H9 (cell line): ENCODE measurements at regions not wholly inside any gene's neighbourhood (a gene's known extent, or its start where the extent isn't known, plus 50 kb on each side); places are given as distances from the start of the nearest gene placed in this dataset.

Experiments
- DNase-seq: peaks from one replicate; pipeline ENCODE4 v3.0.0-alpha.2; 2017
- H2AFZ ChIP-seq: one replicate; pipeline ENCODE4 v1.6.1; 2013; ENCODE audit warnings: mild to moderate bottlenecking, low read length, control low read depth, moderate library complexity
- H2AK5ac ChIP-seq: 2 replicates; pipeline ENCODE4 v1.6.1; 2013; ENCODE audit warnings: low read length, control low read depth, mixed read lengths; ENCODE audit not compliant: insufficient read length
- H2BK120ac ChIP-seq: one replicate; pipeline ENCODE4 v1.6.1; 2013; ENCODE audit warnings: low read depth, mild to moderate bottlenecking, low read length, control low read depth, inconsistent platforms; ENCODE audit not compliant: poor library complexity, severe bottlenecking
- H2BK12ac ChIP-seq: 2 replicates; pipeline ENCODE4 v1.6.1; 2013; ENCODE audit warnings: low read length, control low read depth, mixed read lengths, low read depth; ENCODE audit not compliant: insufficient read length
- H2BK15ac ChIP-seq: 2 replicates; pipeline ENCODE4 v1.6.1; 2013; ENCODE audit warnings: low read depth, low read length, control low read depth
- H2BK20ac ChIP-seq: one replicate; pipeline ENCODE4 v1.6.1; 2013; ENCODE audit warnings: low read depth, mild to moderate bottlenecking, low read length, control low read depth, inconsistent platforms; ENCODE audit not compliant: poor library complexity, severe bottlenecking
- H2BK5ac ChIP-seq: 2 replicates; pipeline ENCODE4 v1.6.1; 2013; ENCODE audit warnings: low read length, control low read depth, mixed read lengths; ENCODE audit not compliant: insufficient read length
- H3K14ac ChIP-seq: 2 replicates; pipeline ENCODE4 v1.6.1; 2013; ENCODE audit warnings: low read length, control low read depth; ENCODE audit not compliant: insufficient read depth
- H3K18ac ChIP-seq: 2 replicates; pipeline ENCODE4 v1.6.1; 2013; ENCODE audit warnings: low read depth, mild to moderate bottlenecking, mixed read lengths, low read length, control low read depth; ENCODE audit not compliant: insufficient read length
- H3K23ac ChIP-seq: 2 replicates; pipeline ENCODE4 v1.6.1; 2013; ENCODE audit warnings: low read length, control low read depth, mixed read lengths, low read depth; ENCODE audit not compliant: insufficient read length
- H3K23me2 ChIP-seq: 2 replicates; pipeline ENCODE4 v1.6.1; 2013; ENCODE audit warnings: low read depth, mild to moderate bottlenecking, mixed read lengths, low read length, control low read depth; ENCODE audit not compliant: insufficient read length, poor library complexity, severe bottlenecking
- H3K27ac ChIP-seq: 2 replicates; pipeline ENCODE4 v1.5.1; 2013; ENCODE audit warnings: low read length, control low read depth, mixed read lengths, low read depth; ENCODE audit not compliant: insufficient read length
- H3K27me3 ChIP-seq: 2 replicates; pipeline ENCODE4 v1.6.1; 2013; ENCODE audit warnings: low read length, control low read depth, inconsistent platforms; ENCODE audit not compliant: insufficient read depth
- H3K4ac ChIP-seq: 2 replicates; pipeline ENCODE4 v1.6.1; 2013; ENCODE audit warnings: low read depth, mild to moderate bottlenecking, control low read depth, inconsistent platforms, low read length, moderate library complexity
- H3K4me1 ChIP-seq: 2 replicates; pipeline ENCODE4 v1.6.1; 2013; ENCODE audit warnings: low read length, control low read depth, inconsistent platforms; ENCODE audit not compliant: insufficient read depth
- H3K4me2 ChIP-seq: 2 replicates; pipeline ENCODE4 v1.6.1; 2013; ENCODE audit warnings: low read length, control low read depth, mixed read lengths; ENCODE audit not compliant: insufficient read length, insufficient read depth
- H3K56ac ChIP-seq: 2 replicates; pipeline ENCODE4 v1.6.1; 2013; ENCODE audit warnings: low read depth, mild to moderate bottlenecking, mixed read lengths, low read length, control low read depth; ENCODE audit not compliant: insufficient read length
- H3K79me1 ChIP-seq: 2 replicates; pipeline ENCODE4 v1.6.1; 2013; ENCODE audit warnings: low read depth, mild to moderate bottlenecking, moderate library complexity, low read length, control low read depth, inconsistent platforms; ENCODE audit not compliant: insufficient read depth, poor library complexity, severe bottlenecking
- H3K79me2 ChIP-seq: 2 replicates; pipeline ENCODE4 v1.6.1; 2013; ENCODE audit warnings: low read length, control low read depth, inconsistent platforms; ENCODE audit not compliant: insufficient read depth
- H3K9ac ChIP-seq: 2 replicates; pipeline ENCODE4 v1.6.1; 2013; ENCODE audit warnings: low read length, control low read depth, mixed read lengths; ENCODE audit not compliant: insufficient read length; ENCODE audit errors: extremely low read depth
- H3K9me3 ChIP-seq: one replicate; pipeline ENCODE4 v1.6.1; 2013; ENCODE audit warnings: low read depth, low read length, inconsistent platforms; ENCODE audit not compliant: control insufficient read depth
- H3T11ph ChIP-seq: one replicate; pipeline ENCODE4 v1.6.1; 2013; ENCODE audit warnings: mild to moderate bottlenecking, low read length, control low read depth, inconsistent platforms
- H4K20me1 ChIP-seq: one replicate; pipeline ENCODE4 v1.6.1; 2013; ENCODE audit not compliant: control insufficient read depth, insufficient read length, insufficient read depth
- H4K5ac ChIP-seq: 2 replicates; pipeline ENCODE4 v1.6.1; 2013; ENCODE audit warnings: low read depth, mild to moderate bottlenecking, mixed read lengths, low read length, control low read depth; ENCODE audit not compliant: insufficient read length
- H4K8ac ChIP-seq: replicated peaks from 2 replicates; pipeline ENCODE4 v1.6.1; 2013; ENCODE audit warnings: low read length, control low read depth, mixed read lengths, low read depth; ENCODE audit not compliant: insufficient read length
- H4K91ac ChIP-seq: 2 replicates; pipeline ENCODE4 v1.6.1; 2013; ENCODE audit warnings: low read depth, mild to moderate bottlenecking, moderate library complexity, mixed read lengths, low read length, control low read depth; ENCODE audit not compliant: insufficient read length
- H3K27ac Mint-ChIP-seq, 3 experiments: 2 replicates in 2 of 3; 3 replicates in 1 of 3; pipeline ENCODE4 v1.8.0; 2020 to 2021; ENCODE audit warnings: mixed read lengths in 3 of 3, mild to moderate bottlenecking in 1 of 3, moderate library complexity in 1 of 3
- H3K27me3 Mint-ChIP-seq: 2 replicates; pipeline ENCODE4 v1.8.0; 2021; ENCODE audit warnings: low read depth, mild to moderate bottlenecking, moderate library complexity, mixed read lengths
- H3K36me3 Mint-ChIP-seq, 3 experiments: 2 replicates in 2 of 3; 3 replicates in 1 of 3; pipeline ENCODE4 v1.8.0; 2020 to 2021; ENCODE audit warnings: low read depth in 3 of 3, mixed read lengths in 3 of 3; ENCODE audit not compliant: insufficient read depth in 1 of 3
- H3K4me1 Mint-ChIP-seq, 2 experiments: 2 replicates each; pipeline ENCODE4 v1.8.0; 2020; ENCODE audit warnings: mixed read lengths in 2 of 2
- H3K4me3 Mint-ChIP-seq, 2 experiments: 2 replicates in 1 of 2; 3 replicates in 1 of 2; pipeline ENCODE4 v1.8.0; 2020 to 2021; ENCODE audit warnings: mild to moderate bottlenecking in 2 of 2, mixed read lengths in 2 of 2, moderate library complexity in 1 of 2
- H3K9me3 Mint-ChIP-seq, 2 experiments: 2 replicates in 1 of 2; 3 replicates in 1 of 2; pipeline ENCODE4 v1.8.0; 2020; ENCODE audit warnings: mild to moderate bottlenecking in 2 of 2, mixed read lengths in 2 of 2, moderate library complexity in 1 of 2
- WGBS: extraction: QIAGEN DNeasy Blood & Tissue Kit; methylation state at CpG from one replicate; pipeline ENCODE4 v1.1.7; 2013; ENCODE audit warnings: missing lambda C conversion rate, low lambda C conversion rate, mixed read lengths; ENCODE audit not compliant: insufficient read length; ENCODE audit errors: extremely low coverage; 5-methylcytosine and 5-hydroxymethylcytosine counted together
- TF ChIP-seq, protein P1 (sequence below): fragments of 200-600 bp; sonication (generic); conservative IDR thresholded peaks from 3 replicates; pipeline ENCODE4 v1.8.0; 2021; ENCODE audit warnings: antibody characterized with exemption, mild to moderate bottlenecking

GRCh38 chr11:112497826-112498225 lies 237.2 kb upstream of the PLET1 start:
- Histone ChIP-seq H2BK5ac (no peak overlapping the region), H3K18ac (no peak overlapping the region), H2BK12ac (no peak overlapping the region), H3K23ac (no peak overlapping the region), H2BK20ac (no peak overlapping the region), H3K4ac (no peak overlapping the region), H3K14ac (no peak overlapping the region), H3K23me2 (no peaks in the 10 kb centered on the region), H3K79me1 (no peaks in the 10 kb centered on the region), H2AFZ (no peak overlapping the region), H3K4me1 (no peaks in the 10 kb centered on the region), H4K5ac (no peak overlapping the region), H3K4me2 (no peak overlapping the region), H3T11ph (no peak overlapping the region), H3K9ac (no peak overlapping the region), H4K8ac (no peak overlapping the region), H3K56ac (no peak overlapping the region), H2BK15ac (no peak overlapping the region), H3K9me3 (no peaks in the 10 kb centered on the region), H2AK5ac (no peak overlapping the region), H4K91ac (no peak overlapping the region), H4K20me1 (no peaks in the 10 kb centered on the region), H3K27me3 (no peaks in the 10 kb centered on the region), H2BK120ac (no peak overlapping the region), H3K79me2 (no peaks in the 10 kb centered on the region), H3K27ac (no peak overlapping the region)
- Mint-ChIP-seq H3K27ac (no peak overlapping the region), H3K4me1 (peaks cover 13 to 14% of the 10 kb centered on the region in 2 experiments), H3K36me3 (no peaks in the 10 kb centered on the region; a peak in 1 of 7 replicates), H3K4me3 (no peak overlapping the region), H3K9me3 (no peaks in the 10 kb centered on the region), H3K27me3 (peaks cover 2% of the 10 kb centered on the region; the same call in 1 of the 2 replicates)
- TF ChIP-seq, protein P1, sequence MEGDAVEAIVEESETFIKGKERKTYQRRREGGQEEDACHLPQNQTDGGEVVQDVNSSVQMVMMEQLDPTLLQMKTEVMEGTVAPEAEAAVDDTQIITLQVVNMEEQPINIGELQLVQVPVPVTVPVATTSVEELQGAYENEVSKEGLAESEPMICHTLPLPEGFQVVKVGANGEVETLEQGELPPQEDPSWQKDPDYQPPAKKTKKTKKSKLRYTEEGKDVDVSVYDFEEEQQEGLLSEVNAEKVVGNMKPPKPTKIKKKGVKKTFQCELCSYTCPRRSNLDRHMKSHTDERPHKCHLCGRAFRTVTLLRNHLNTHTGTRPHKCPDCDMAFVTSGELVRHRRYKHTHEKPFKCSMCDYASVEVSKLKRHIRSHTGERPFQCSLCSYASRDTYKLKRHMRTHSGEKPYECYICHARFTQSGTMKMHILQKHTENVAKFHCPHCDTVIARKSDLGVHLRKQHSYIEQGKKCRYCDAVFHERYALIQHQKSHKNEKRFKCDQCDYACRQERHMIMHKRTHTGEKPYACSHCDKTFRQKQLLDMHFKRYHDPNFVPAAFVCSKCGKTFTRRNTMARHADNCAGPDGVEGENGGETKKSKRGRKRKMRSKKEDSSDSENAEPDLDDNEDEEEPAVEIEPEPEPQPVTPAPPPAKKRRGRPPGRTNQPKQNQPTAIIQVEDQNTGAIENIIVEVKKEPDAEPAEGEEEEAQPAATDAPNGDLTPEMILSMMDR, result no peak
- WGBS, result no CpG with 5 or more reads among the region's 1 CpG
- DNase-seq, result no peak
